HepG2 (cell line): ENCODE measurements at regions not wholly inside any gene's neighbourhood (a gene's known extent, or its start where the extent isn't known, plus 50 kb on each side); places are given as distances from the start of the nearest gene placed in this dataset.

Source experiments
- CAMTA2 ChIP-seq: sonication (generic); formaldehyde crosslinking; IDR thresholded peaks from 2 replicates; pipeline ENCODE4 v1.4.0; 2020; ENCODE audit warnings: mild to moderate bottlenecking, missing genetic modification reagents, borderline replicate concordance
- CBFB ChIP-seq: sonication (generic); formaldehyde crosslinking; IDR thresholded peaks from 2 replicates; pipeline ENCODE4 v1.4.0; 2020; ENCODE audit warnings: missing genetic modification reagents
- CBX1 ChIP-seq: IDR thresholded peaks from one replicate; pipeline ENCODE4 v1.6.1; 2016; ENCODE audit warnings: antibody characterized with exemption, low read depth
- GATAD2A ChIP-seq: IDR thresholded peaks from 2 replicates; pipeline ENCODE4 v1.6.1; 2016
- PAX8 ChIP-seq: sonication (generic); formaldehyde crosslinking; IDR thresholded peaks from 2 replicates; pipeline ENCODE4 v1.8.0; 2022; ENCODE audit warnings: mild to moderate bottlenecking, missing genetic modification reagents, borderline replicate concordance
- RARA ChIP-seq: IDR thresholded peaks from 2 replicates; pipeline ENCODE4 v1.6.1; 2016; ENCODE audit warnings: missing genetic modification reagents, missing compliant biosample characterization
- SKI ChIP-seq: fragments of 450-650 bp; IDR thresholded peaks from one replicate; pipeline ENCODE4 v1.6.1; 2018; ENCODE audit warnings: mild to moderate bottlenecking; ENCODE audit not compliant: partially characterized antibody
- YY1 ChIP-seq: IDR thresholded peaks from 2 replicates; pipeline ENCODE4 v1.6.1; 2011; ENCODE audit warnings: low read length, low read depth, moderate library complexity, mild to moderate bottlenecking; ENCODE audit not compliant: insufficient read depth, insufficient replicate concordance
- ZBTB20 ChIP-seq: sonication (generic); formaldehyde crosslinking; IDR thresholded peaks from 2 replicates; pipeline ENCODE4 v1.8.1; 2023; ENCODE audit warnings: missing genetic modification reagents, low read depth, mild to moderate bottlenecking, borderline replicate concordance
- ZBTB33 ChIP-seq: sonication (generic); formaldehyde crosslinking; IDR thresholded peaks from 2 replicates; pipeline ENCODE4 v1.4.0; 2020; ENCODE audit warnings: missing genetic modification reagents
- ZMAT3 ChIP-seq: sonication (generic); formaldehyde crosslinking; conservative IDR thresholded peaks from 2 replicates; pipeline ENCODE4 v1.7.0; 2021; ENCODE audit warnings: missing genetic modification reagents
- ZNF18 ChIP-seq: sonication (generic); formaldehyde crosslinking; IDR thresholded peaks from 2 replicates; pipeline ENCODE4 v1.8.0; 2022; ENCODE audit warnings: mild to moderate bottlenecking, missing genetic modification reagents; ENCODE audit not compliant: insufficient replicate concordance
- ZNF260 ChIP-seq: sonication (generic); formaldehyde crosslinking; IDR thresholded peaks from 2 replicates; pipeline ENCODE4 v1.4.0; 2020; ENCODE audit warnings: missing genetic modification reagents, low read depth, mild to moderate bottlenecking, borderline replicate concordance
- ZNF326 ChIP-seq: sonication (generic); formaldehyde crosslinking; IDR thresholded peaks from 2 replicates; pipeline ENCODE4 v1.4.0; 2020; ENCODE audit warnings: missing genetic modification reagents, borderline replicate concordance
- ZNF546 ChIP-seq: sonication (generic); formaldehyde crosslinking; conservative IDR thresholded peaks from 2 replicates; pipeline ENCODE4 v1.8.1; 2023; ENCODE audit warnings: mild to moderate bottlenecking, missing genetic modification reagents
- ZNF574 ChIP-seq: sonication (generic); formaldehyde crosslinking; IDR thresholded peaks from 2 replicates; pipeline ENCODE4 v1.4.0; 2020; ENCODE audit warnings: missing genetic modification reagents
- ZNF598 ChIP-seq: sonication (generic); formaldehyde crosslinking; IDR thresholded peaks from 2 replicates; pipeline ENCODE4 v1.5.1; 2020; ENCODE audit warnings: mild to moderate bottlenecking, missing genetic modification reagents, borderline replicate concordance
- ZNF660 ChIP-seq: sonication (generic); formaldehyde crosslinking; IDR thresholded peaks from 2 replicates; pipeline ENCODE4 v1.5.1; 2020; ENCODE audit warnings: mild to moderate bottlenecking, low read depth, missing genetic modification reagents, borderline replicate concordance
- ZNF674 ChIP-seq: sonication (generic); formaldehyde crosslinking; IDR thresholded peaks from 2 replicates; pipeline ENCODE4 v1.5.0; 2020; ENCODE audit warnings: low read depth, mild to moderate bottlenecking, missing genetic modification reagents
- ZNF749 ChIP-seq: sonication (generic); formaldehyde crosslinking; IDR thresholded peaks from 2 replicates; pipeline ENCODE4 v1.8.0; 2022; ENCODE audit warnings: mild to moderate bottlenecking, missing genetic modification reagents, moderate library complexity, borderline replicate concordance
- ZSCAN9 ChIP-seq: IDR thresholded peaks from 2 replicates; pipeline ENCODE4 v1.6.1; 2016; ENCODE audit warnings: borderline replicate concordance
- TF ChIP-seq, protein P1 (sequence below): sonication (generic); formaldehyde crosslinking; IDR thresholded peaks from 2 replicates; pipeline ENCODE4 v1.8.1; 2023; ENCODE audit warnings: mild to moderate bottlenecking, missing genetic modification reagents

GRCh38 chr2:134119713-134120405 is 134.0 kb upstream of the MGAT5 start (continued):
- TF ChIP-seq ZNF574 (CRISPR knock-in tag) (peak; percentile 65; the same call in 1 of the 2 replicates), ZSCAN9 (CRISPR knock-in tag) (peak; percentile 77), ZNF18 (CRISPR knock-in tag) (no peak), ZNF546 (CRISPR knock-in tag) (no peak; the same call in 1 of the 2 replicates), ZNF260 (CRISPR knock-in tag) (no peak), CBFB (CRISPR knock-in tag) (no peak), ZBTB33 (CRISPR knock-in tag) (0 out of 2 replicates have a peak, but pooled peaks have one; percentile 34), ZMAT3 (CRISPR knock-in tag) (no peak; the same call in 1 of the 2 replicates), ZNF598 (CRISPR knock-in tag) (peak; percentile 89; the same call in 1 of the 2 replicates), PAX8 (CRISPR knock-in tag) (0 out of 2 replicates have a peak, but pooled peaks have one; percentile 42), ZNF674 (CRISPR knock-in tag) (no peak), YY1 (peak; percentile 76), GATAD2A (no peak; the same call in 1 of the 2 replicates), ZNF660 (no peak), CBX1 (no peak), RARA (0 out of 2 replicates have a peak, but pooled peaks have one; percentile 10), CAMTA2 (CRISPR knock-in tag) (no peak), ZNF749 (CRISPR knock-in tag) (no peak), ZBTB20 (CRISPR knock-in tag) (no peak), SKI (peak; percentile 72), ZNF326 (CRISPR knock-in tag) (no peak)
- TF ChIP-seq, protein P1, sequence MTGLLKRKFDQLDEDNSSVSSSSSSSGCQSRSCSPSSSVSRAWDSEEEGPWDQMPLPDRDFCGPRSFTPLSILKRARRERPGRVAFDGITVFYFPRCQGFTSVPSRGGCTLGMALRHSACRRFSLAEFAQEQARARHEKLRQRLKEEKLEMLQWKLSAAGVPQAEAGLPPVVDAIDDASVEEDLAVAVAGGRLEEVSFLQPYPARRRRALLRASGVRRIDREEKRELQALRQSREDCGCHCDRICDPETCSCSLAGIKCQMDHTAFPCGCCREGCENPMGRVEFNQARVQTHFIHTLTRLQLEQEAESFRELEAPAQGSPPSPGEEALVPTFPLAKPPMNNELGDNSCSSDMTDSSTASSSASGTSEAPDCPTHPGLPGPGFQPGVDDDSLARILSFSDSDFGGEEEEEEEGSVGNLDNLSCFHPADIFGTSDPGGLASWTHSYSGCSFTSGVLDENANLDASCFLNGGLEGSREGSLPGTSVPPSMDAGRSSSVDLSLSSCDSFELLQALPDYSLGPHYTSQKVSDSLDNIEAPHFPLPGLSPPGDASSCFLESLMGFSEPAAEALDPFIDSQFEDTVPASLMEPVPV: peak; percentile 87
